GM21576 (cell line): ENCODE measurements at regions not wholly inside any gene's neighbourhood (a gene's known extent, or its start where the extent isn't known, plus 50 kb on each side); places are given as distances from the start of the nearest gene placed in this dataset.
"Not testable (repeated sequence)": the region's sequence is repeated elsewhere in the genome, so short reads cannot be mapped to it uniquely, and the experiment has no call there.

Source experiments
- ATAC-seq: cut with Tn5 transposase; IDR thresholded peaks from one replicate; pipeline ENCODE4 v1.9.1; 2021; ENCODE audit warnings: mild to moderate bottlenecking, moderate library complexity; ENCODE audit not compliant: unreplicated experiment

GRCh38 chr2:21194147-21194546 is 70.4 kb downstream of the TDRD15 start:
- ATAC-seq, result no peak

- no peak for ATAC-seq
Observed at GRCh38 chr2:21194858-21195271, 71.1 kb downstream of the TDRD15 start.

GRCh38 chr2:21195326-21195725 is 71.6 kb downstream of the TDRD15 start:
- ATAC-seq, result no peak

- ATAC-seq, result no peak
Observed at GRCh38 chr2:21198637-21199036, 74.9 kb downstream of the TDRD15 start.

GRCh38 chr2:21203976-21204375 is 80.2 kb downstream of the TDRD15 start:
- ATAC-seq, result no peak

GRCh38 chr2:21214085-21214484 is 90.3 kb downstream of the TDRD15 start:
- ATAC-seq, result not testable (repeated sequence)

- no peak for ATAC-seq
Observed at GRCh38 chr2:21217442-21217841, 93.7 kb downstream of the TDRD15 start.

GRCh38 chr2:21220930-21221329 is 97.2 kb downstream of the TDRD15 start:
- ATAC-seq, result no peak

- ATAC-seq, result no peak
Observed at GRCh38 chr2:21223618-21224017, 99.8 kb downstream of the TDRD15 start.

GRCh38 chr2:21228041-21228895 is 104.5 kb downstream of the TDRD15 start:
- ATAC-seq, result no peak

- no peak for ATAC-seq
Observed at GRCh38 chr2:21229302-21229701, 105.5 kb downstream of the TDRD15 start.

- no peak for ATAC-seq
Observed at GRCh38 chr2:21230140-21230539, 106.4 kb downstream of the TDRD15 start.

GRCh38 chr2:21231985-21232384 is 108.2 kb downstream of the TDRD15 start:
- ATAC-seq, result no peak

- no peak for ATAC-seq
Observed at GRCh38 chr2:21233194-21233593, 109.4 kb downstream of the TDRD15 start.

- ATAC-seq, result no peak
Observed at GRCh38 chr2:21234001-21234400, 110.2 kb downstream of the TDRD15 start.

- no peak for ATAC-seq
Observed at GRCh38 chr2:21234464-21235120, 110.8 kb downstream of the TDRD15 start.

GRCh38 chr2:21239749-21240148 is 116.0 kb downstream of the TDRD15 start:
- not testable (repeated sequence) for ATAC-seq

GRCh38 chr2:21244161-21244560 is 120.4 kb downstream of the TDRD15 start:
- ATAC-seq, result no peak

- no peak for ATAC-seq
Observed at GRCh38 chr2:21245565-21245964, 121.8 kb downstream of the TDRD15 start.

GRCh38 chr2:21249367-21249766 is 125.6 kb downstream of the TDRD15 start:
- ATAC-seq, result no peak

- no peak for ATAC-seq
Observed at GRCh38 chr2:21250673-21251072, 126.9 kb downstream of the TDRD15 start.
